NCI-H1930 (cell line): ENCODE measurements at regions not wholly inside any gene's neighbourhood (a gene's known extent, or its start where the extent isn't known, plus 50 kb on each side); places are given as distances from the start of the nearest gene placed in this dataset.

Experiments
- DNase-seq, 2 experiments: peaks; one replicate each; lab custom pipeline; 2025; lab: John Stamatoyannopoulos, UW

GRCh38 chr16:50878536-50878935 is 136.7 kb downstream of the CYLD start:
- DNase-seq = no peak

GRCh38 chr16:50876263-50876662 is 134.4 kb downstream of the CYLD start:
- DNase-seq = no peak

GRCh38 chr16:50868577-50868976 is 126.7 kb downstream of the CYLD start:
- no peak for DNase-seq

- no peak for DNase-seq
Measured at GRCh38 chr16:50866806-50867205, 124.9 kb downstream of the CYLD start.

DNA sequence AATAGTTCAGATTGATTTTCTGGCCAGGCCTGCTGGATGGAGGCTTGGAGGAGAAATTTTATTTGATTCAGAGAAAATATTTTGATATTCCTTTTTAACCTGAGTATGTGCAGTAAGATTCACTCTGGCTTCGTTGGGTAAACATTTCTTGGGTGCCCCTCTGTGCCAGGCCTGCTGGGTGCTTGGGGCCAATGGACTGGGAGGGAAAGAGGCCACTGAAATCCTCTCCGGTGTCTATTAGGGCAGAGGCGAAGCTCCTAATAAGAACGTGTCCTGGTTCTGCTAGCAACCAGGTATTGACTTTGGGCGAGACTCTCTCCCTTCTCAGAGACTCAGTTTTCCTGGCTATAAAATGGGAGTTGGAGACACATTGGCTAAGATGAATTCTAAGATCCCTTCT is 122.5 kb downstream of the CYLD start:
- no peak for DNase-seq

DNA sequence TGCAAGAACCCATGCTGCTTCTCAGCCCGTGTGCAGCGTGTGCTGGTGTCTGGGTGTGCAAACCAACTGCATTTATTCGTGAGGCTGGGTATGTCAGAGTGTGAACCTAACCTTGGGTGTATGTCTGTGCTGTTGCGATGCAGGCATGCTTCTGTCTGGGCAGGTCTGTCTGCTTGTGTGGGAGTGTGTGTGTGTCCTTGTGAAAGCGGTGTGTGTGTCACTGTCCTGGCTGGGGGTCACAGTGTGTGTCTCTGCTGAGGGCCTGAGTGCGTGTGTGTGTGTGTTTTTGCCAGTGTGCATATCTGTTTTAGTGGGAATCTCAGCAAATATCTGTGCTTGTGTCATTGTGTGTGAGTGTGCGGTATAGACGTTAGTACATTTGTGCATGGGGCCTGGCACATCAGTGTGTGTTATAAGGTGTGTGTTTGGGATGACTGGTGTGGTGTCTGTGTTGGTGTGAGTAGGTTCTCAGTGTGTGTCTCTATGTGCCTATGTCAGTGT is 121.8 kb downstream of the CYLD start:
- DNase-seq = no peak

DNA sequence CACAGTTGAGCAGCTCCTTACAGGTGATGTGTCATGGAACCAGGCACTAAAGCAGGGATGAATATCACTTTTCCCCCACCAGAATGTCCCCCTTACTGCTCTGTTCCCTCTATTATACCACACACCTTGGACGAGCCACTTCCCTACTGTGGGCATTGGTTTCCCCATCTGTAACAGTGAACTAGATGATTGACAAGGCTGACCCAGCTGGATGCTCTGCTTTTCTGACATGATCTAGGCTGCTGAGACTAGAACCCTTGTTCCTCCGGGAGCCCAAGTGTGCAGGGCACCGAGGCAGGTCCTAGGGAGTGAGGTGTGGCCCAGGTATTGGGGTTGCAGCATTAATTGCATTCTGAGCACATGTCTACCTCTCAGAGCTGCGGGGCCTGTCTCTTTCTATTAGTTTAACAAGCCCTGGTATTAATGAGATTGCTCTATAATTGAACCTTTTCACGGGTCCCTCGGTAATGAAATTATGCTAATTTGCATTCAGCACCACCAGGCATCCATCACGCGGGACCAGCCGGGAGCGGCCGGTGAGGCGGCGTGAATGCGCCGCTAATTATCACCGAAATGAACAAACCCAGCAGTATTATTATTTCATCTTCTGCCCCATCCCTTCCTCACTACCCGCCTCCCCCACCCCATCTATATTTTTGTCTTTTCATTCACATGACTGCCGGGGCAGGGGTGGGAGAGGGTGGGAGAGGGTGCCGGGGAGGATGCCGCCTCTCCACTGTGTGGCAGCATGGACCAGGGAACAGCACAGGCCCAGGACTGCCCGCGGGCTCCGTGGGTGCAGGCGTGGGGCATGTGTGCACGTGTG is 121.1 kb downstream of the CYLD start:
- DNase-seq = no peak

DNA sequence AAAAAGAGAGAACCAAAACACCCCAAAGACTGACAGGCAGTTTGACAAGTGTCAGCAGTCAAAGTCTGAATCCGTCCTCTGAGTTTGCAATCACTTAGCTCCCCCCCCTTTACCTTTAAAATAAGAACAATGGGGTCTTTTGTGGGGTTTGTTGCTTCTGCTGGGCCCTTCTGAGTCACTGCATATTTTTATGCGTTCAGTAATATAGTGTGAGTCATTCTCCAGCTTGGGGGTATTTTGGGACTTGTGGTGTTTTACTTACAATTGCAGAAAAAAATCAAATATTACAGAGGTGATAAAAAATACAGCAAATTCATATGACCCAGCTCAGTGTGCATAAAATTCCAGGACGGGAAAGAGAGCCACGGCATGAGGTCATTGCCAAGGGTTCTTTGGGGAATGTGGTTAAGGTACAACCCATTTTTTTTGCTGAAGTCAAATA is 120.1 kb downstream of the CYLD start:
- no peak for DNase-seq

DNA sequence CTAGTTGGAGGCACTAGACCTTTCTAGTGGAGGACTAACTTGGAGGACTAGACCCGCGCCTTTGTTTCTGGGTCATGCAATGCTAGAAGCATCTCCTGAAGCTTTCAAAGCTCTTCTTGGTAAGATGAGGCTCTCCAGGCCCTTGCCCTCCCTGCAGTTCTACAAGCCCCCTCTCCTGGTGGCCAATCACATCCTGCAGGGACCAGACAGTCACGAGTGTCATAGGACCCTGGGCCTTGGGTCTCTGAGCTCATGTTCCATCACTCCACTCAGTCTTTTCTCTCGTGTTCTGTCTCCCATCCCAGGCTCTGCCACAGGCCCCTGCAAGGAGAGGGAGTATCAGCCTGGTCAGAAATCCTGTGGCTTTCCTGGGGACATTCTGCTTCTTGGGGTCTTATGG is 119.6 kb downstream of the CYLD start:
- DNase-seq = no peak

GRCh38 chr16:50859628-50860360 is 117.9 kb downstream of the CYLD start:
- no peak for DNase-seq

DNA sequence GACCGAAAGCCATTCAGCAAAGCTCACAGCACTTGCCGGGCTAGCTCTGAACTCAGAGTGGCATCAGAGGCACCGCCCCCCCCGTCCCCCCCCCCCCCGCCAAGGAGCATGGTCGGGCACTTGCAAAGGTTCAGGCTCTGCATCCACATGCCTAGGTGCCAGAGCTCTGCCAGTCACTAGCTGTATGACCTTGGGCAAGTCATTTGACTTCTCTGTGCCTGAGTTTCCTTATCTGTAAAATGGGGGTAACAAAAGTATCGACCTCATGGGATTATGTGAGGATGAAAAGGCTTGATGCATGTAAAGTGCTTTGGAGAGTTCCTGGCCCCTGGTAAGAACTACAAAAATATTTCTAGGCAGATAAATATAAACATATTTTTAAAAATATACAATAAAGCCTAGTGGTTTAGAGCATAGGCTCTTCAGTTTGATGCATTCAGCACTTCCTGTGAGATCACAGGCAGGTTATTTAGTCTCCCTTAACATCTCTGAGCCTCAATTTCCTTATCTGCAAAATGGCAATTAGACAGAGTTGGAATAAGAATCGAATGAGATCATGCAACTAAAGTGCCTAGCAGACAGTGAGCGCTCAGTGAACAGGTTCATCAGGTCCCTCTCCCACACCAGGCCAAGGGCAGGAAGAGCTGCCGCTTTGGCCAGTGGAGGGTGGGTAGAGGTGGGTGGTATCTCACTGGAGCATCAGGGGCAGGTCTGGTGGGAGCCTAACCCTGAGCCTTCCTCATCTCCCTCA is 117.2 kb downstream of the CYLD start:
- no peak for DNase-seq

- no peak for DNase-seq
Measured at GRCh38 chr16:50858376-50858775, 116.5 kb downstream of the CYLD start.

DNA sequence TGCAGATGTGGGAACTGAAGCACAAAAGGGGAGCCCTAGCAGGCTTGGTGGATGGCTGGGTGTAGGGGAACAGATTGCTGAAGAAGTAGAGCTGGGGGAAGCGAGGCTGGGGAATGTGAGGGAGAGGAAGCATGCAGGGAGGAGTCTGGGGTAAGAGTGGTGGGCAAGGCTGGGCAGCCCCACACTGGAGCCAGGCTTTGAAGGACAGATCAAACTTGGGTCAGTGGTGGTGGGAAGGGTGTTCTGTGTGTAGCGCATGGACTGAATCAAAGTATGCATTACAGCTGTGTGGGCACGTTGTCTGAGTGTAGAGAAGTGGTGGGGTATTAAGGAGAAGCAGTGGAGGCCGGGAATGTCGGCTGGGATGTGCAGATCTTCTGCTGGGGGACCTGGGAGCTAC is 116.0 kb downstream of the CYLD start:
- DNase-seq = no peak

GRCh38 chr16:50856991-50857390 is 115.1 kb downstream of the CYLD start:
- no peak for DNase-seq

DNA sequence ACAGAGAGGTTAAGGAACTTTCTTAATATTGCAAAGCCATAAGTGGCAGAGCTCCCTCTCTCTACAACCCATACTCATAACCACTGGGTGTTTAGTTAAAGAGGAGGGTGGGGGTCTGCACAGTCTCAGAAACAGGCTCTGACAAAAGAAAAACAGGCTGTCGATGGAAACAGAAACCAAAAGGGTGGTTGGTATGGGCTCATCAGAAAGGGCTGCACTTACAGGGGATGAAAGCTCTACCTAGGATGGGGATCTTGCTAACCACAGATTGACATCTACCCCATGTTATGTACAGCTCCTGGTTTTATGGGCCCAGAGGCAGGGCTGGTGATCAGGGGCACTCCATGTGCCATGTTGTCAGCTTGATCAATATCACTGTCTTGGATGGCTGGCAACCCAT is 111.4 kb downstream of the CYLD start:
- DNase-seq = no peak
